Smooth muscle cell (in vitro differentiated cells): ENCODE measurements at regions not wholly inside any gene's neighbourhood (a gene's known extent, or its start where the extent isn't known, plus 50 kb on each side); places are given as distances from the start of the nearest gene placed in this dataset.

Experiments used
- DNase-seq: peaks from one replicate; lab custom pipeline; 2025; ENCODE audit not compliant: unreplicated experiment; lab: John Stamatoyannopoulos, UW
- H2AFZ ChIP-seq: fragments of 200-600 bp; sonication (generic); 2 replicates; pipeline ENCODE4 v1.6.0; 2016; ENCODE audit warnings: antibody characterized with exemption, low read depth, mild to moderate bottlenecking
- H3F3A ChIP-seq: fragments of 200-600 bp; sonication (generic); 2 replicates; pipeline ENCODE4 v1.6.0; 2017; ENCODE audit warnings: antibody characterized with exemption, low read depth
- H3K27ac ChIP-seq: fragments of 200-600 bp; sonication (generic); 2 replicates; pipeline ENCODE4 v1.5.1; 2016; ENCODE audit warnings: low read depth, mild to moderate bottlenecking
- H3K27me3 ChIP-seq: fragments of 200-600 bp; sonication (generic); 2 replicates; pipeline ENCODE4 v1.6.1; 2016; ENCODE audit warnings: low read depth, mild to moderate bottlenecking
- H3K36me3 ChIP-seq: fragments of 200-600 bp; sonication (generic); 2 replicates; pipeline ENCODE4 v1.5.1; 2016; ENCODE audit warnings: low read depth
- H3K4me1 ChIP-seq: fragments of 200-600 bp; sonication (generic); 2 replicates; pipeline ENCODE4 v1.5.1; 2016; ENCODE audit warnings: low read depth
- H3K4me2 ChIP-seq: fragments of 200-600 bp; sonication (generic); 2 replicates; pipeline ENCODE4 v1.6.0; 2016; ENCODE audit warnings: mild to moderate bottlenecking
- H3K4me3 ChIP-seq: fragments of 200-600 bp; sonication (generic); 2 replicates; pipeline ENCODE4 v1.5.1; 2016; ENCODE audit warnings: mild to moderate bottlenecking
- H3K79me2 ChIP-seq: fragments of 200-600 bp; sonication (generic); 2 replicates; pipeline ENCODE4 v1.6.0; 2016; ENCODE audit warnings: low read depth, mild to moderate bottlenecking
- H3K9ac ChIP-seq: fragments of 200-600 bp; sonication (generic); 2 replicates; pipeline ENCODE4 v1.6.0; 2016; ENCODE audit warnings: low read depth
- H3K9me3 ChIP-seq: fragments of 200-600 bp; sonication (generic); replicated peaks from 2 replicates; pipeline ENCODE4 v1.5.1; 2016; ENCODE audit warnings: low read depth
- H4K20me1 ChIP-seq: fragments of 200-600 bp; sonication (generic); 2 replicates; pipeline ENCODE4 v1.6.0; 2016; ENCODE audit warnings: low read depth
- WGBS: methylation state at CpG from one replicate; pipeline ENCODE4 v1.1.7; 2016; ENCODE audit warnings: low lambda C conversion rate; 5-methylcytosine and 5-hydroxymethylcytosine counted together
- TF ChIP-seq, protein P1 (sequence below): fragments of 200-600 bp; sonication (generic); IDR thresholded peaks from 2 replicates; pipeline ENCODE4 v1.5.1; 2017; ENCODE audit warnings: borderline replicate concordance, mild to moderate bottlenecking, antibody characterized with exemption; ENCODE audit not compliant: insufficient read depth, poor library complexity, severe bottlenecking

DNA sequence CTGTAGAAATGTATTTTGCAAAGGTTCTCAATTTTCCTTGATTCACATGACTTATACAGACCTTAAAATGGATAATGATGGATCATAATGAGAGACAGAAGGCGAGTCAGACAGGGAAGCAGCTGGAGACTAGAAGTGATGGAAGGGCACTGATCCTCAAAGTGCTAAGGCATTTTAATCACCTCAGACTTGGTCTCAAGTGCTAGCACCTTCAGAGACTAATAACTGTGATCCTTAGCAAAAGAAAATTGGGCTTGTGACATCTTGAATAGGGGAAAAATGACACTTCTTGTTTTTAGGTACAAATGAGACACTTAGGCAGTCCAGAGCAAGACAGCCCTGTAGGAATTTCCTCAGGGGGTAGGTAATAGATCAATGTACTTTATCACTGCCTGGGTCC lies 1011.7 kb downstream of the SQOR start:
- Histone ChIP-seq H3K27ac (no peak overlapping the region), H3K9ac (no peak overlapping the region), H2AFZ (no peak overlapping the region), H4K20me1 (no peaks in the 10 kb centered on the region), H3F3A (no peaks in the 10 kb centered on the region), H3K4me3 (no peak overlapping the region), H3K36me3 (no peaks in the 10 kb centered on the region), H3K4me2 (no peak overlapping the region), H3K4me1 (no peaks in the 10 kb centered on the region), H3K79me2 (no peaks in the 10 kb centered on the region), H3K27me3 (no peaks in the 10 kb centered on the region), H3K9me3 (no peaks in the 10 kb centered on the region)
- TF ChIP-seq, protein P1, sequence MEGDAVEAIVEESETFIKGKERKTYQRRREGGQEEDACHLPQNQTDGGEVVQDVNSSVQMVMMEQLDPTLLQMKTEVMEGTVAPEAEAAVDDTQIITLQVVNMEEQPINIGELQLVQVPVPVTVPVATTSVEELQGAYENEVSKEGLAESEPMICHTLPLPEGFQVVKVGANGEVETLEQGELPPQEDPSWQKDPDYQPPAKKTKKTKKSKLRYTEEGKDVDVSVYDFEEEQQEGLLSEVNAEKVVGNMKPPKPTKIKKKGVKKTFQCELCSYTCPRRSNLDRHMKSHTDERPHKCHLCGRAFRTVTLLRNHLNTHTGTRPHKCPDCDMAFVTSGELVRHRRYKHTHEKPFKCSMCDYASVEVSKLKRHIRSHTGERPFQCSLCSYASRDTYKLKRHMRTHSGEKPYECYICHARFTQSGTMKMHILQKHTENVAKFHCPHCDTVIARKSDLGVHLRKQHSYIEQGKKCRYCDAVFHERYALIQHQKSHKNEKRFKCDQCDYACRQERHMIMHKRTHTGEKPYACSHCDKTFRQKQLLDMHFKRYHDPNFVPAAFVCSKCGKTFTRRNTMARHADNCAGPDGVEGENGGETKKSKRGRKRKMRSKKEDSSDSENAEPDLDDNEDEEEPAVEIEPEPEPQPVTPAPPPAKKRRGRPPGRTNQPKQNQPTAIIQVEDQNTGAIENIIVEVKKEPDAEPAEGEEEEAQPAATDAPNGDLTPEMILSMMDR, result no peak
- DNase-seq, result no peak
- 88% methylated on average over 1 of the region's 1 CpG for WGBS

- no peak overlapping the region for H3K4me3 ChIP-seq
- WGBS, result 97% methylated on average over 1 of the region's 1 CpG
- no peaks in the 10 kb centered on the region for H3K4me1 ChIP-seq
- H3K36me3 ChIP-seq, result no peaks in the 10 kb centered on the region
- no peak overlapping the region for H2AFZ ChIP-seq
- DNase-seq, result no peak
- no peaks in the 10 kb centered on the region for H3K27me3 ChIP-seq
- H3K79me2 ChIP-seq, result no peaks in the 10 kb centered on the region
- TF ChIP-seq, protein P1, result no peak
- H3K9ac ChIP-seq, result no peak overlapping the region
- no peak overlapping the region for H3K27ac ChIP-seq
- H4K20me1 ChIP-seq, result no peaks in the 10 kb centered on the region
- no peak overlapping the region for H3K4me2 ChIP-seq
- H3K9me3 ChIP-seq, result no peaks in the 10 kb centered on the region
- no peaks in the 10 kb centered on the region for H3F3A ChIP-seq
Measured at GRCh38 chr15:46647046-46647445, 1012.2 kb downstream of the SQOR start.

- Histone ChIP-seq H3K79me2 (no peaks in the 10 kb centered on the region), H2AFZ (no peak overlapping the region), H3K4me1 (peaks cover 19% of the 10 kb centered on the region), H4K20me1 (no peaks in the 10 kb centered on the region), H3K9me3 (no peaks in the 10 kb centered on the region), H3K4me3 (no peak overlapping the region), H3F3A (no peaks in the 10 kb centered on the region), H3K36me3 (no peaks in the 10 kb centered on the region), H3K27me3 (no peaks in the 10 kb centered on the region), H3K4me2 (no peak overlapping the region), H3K9ac (no peak overlapping the region), H3K27ac (no peak overlapping the region)
- TF ChIP-seq, protein P1, result no peak
- DNase-seq, result no peak
- WGBS, result 84% methylated on average over 2 of the region's 2 CpGs
Measured at GRCh38 chr15:46652266-46652665, 1017.4 kb downstream of the SQOR start.

- no peak overlapping the region for H2AFZ ChIP-seq
- TF ChIP-seq, protein P1, result no peak
- H3K9me3 ChIP-seq, result no peaks in the 10 kb centered on the region
- H3K27ac ChIP-seq, result no peak overlapping the region
- no peaks in the 10 kb centered on the region for H3K79me2 ChIP-seq
- no peak for DNase-seq
- no peaks in the 10 kb centered on the region for H4K20me1 ChIP-seq
- no peaks in the 10 kb centered on the region for H3K36me3 ChIP-seq
- peaks cover 19% of the 10 kb centered on the region for H3K4me1 ChIP-seq
- WGBS, result 20% methylated on average over 2 of the region's 2 CpGs
- peak overlapping the region; percentile 19 for H3K4me2 ChIP-seq
- no peaks in the 10 kb centered on the region for H3F3A ChIP-seq
- H3K4me3 ChIP-seq, result no peak overlapping the region
- no peak overlapping the region for H3K9ac ChIP-seq
- H3K27me3 ChIP-seq, result no peaks in the 10 kb centered on the region
Measured at GRCh38 chr15:46654993-46655392, 1020.2 kb downstream of the SQOR start.
